Type B pancreatic cell (in vitro differentiated cells): ENCODE measurements at regions not wholly inside any gene's neighbourhood (a gene's known extent, or its start where the extent isn't known, plus 50 kb on each side); places are given as distances from the start of the nearest gene placed in this dataset.
"Not testable (repeated sequence)": the region's sequence is repeated elsewhere in the genome, so short reads cannot be mapped to it uniquely, and the experiment has no call there.

Source experiments
- DNase-seq: peaks from one replicate; pipeline ENCODE4 v3.0.0; 2021; ENCODE audit warnings: mixed read lengths; ENCODE audit not compliant: unreplicated experiment; ENCODE audit errors: extremely low spot score
- H3K27ac Mint-ChIP-seq: 2 replicates; pipeline ENCODE4 v1.8.0; 2021; ENCODE audit warnings: mild to moderate bottlenecking, mixed read lengths
- H3K27me3 Mint-ChIP-seq: 2 replicates; pipeline ENCODE4 v1.8.0; 2021; ENCODE audit warnings: mixed read lengths
- H3K36me3 Mint-ChIP-seq: 2 replicates; pipeline ENCODE4 v1.8.0; 2021; ENCODE audit warnings: mixed read lengths
- H3K4me1 Mint-ChIP-seq: one replicate; pipeline ENCODE4 v1.8.0; 2021; ENCODE audit warnings: mixed read lengths; ENCODE audit not compliant: unreplicated experiment
- H3K4me3 Mint-ChIP-seq: 2 replicates; pipeline ENCODE4 v1.8.0; 2021; ENCODE audit warnings: mild to moderate bottlenecking, mixed read lengths
- H3K9me3 Mint-ChIP-seq: 2 replicates; pipeline ENCODE4 v1.8.0; 2021; ENCODE audit warnings: mixed read lengths
- CTCF ChIP-seq: fragments of 200-600 bp; sonication (generic); conservative IDR thresholded peaks from 2 replicates; pipeline ENCODE4 v1.5.0; 2021; ENCODE audit warnings: antibody characterized with exemption, mild to moderate bottlenecking

- no peak overlapping the region for H3K4me3 Mint-ChIP-seq
- no peak overlapping the region for H3K27ac Mint-ChIP-seq
- H3K4me1 Mint-ChIP-seq, result no peaks in the 10 kb centered on the region
- no peak for TF ChIP-seq CTCF
- H3K36me3 Mint-ChIP-seq, result no peaks in the 10 kb centered on the region
- peaks cover 10% of the 10 kb centered on the region for H3K27me3 Mint-ChIP-seq
- no peak for DNase-seq
- no peaks in the 10 kb centered on the region for H3K9me3 Mint-ChIP-seq
Observed at GRCh38 chr18:75728621-75729020, 301.1 kb upstream of the SMIM21 start.

- Mint-ChIP-seq H3K9me3 (no peaks in the 10 kb centered on the region), H3K36me3 (no peaks in the 10 kb centered on the region), H3K4me1 (no peaks in the 10 kb centered on the region)
Observed at GRCh38 chr18:75727456-75727855, 300.0 kb upstream of the SMIM21 start.

GRCh38 chr18:75723521-75724340 is 296.2 kb upstream of the SMIM21 start:
- H3K4me3 Mint-ChIP-seq, result no peak overlapping the region
- no peak for DNase-seq
- H3K36me3 Mint-ChIP-seq, result peaks cover 3% of the 10 kb centered on the region
- H3K4me1 Mint-ChIP-seq, result no peaks in the 10 kb centered on the region
- no peak for TF ChIP-seq CTCF
- peaks cover 7% of the 10 kb centered on the region for H3K27me3 Mint-ChIP-seq
- H3K27ac Mint-ChIP-seq, result no peak overlapping the region
- H3K9me3 Mint-ChIP-seq, result no peaks in the 10 kb centered on the region

More at GRCh38 chr18:75727456-75727855, 300.0 kb upstream of the SMIM21 start:
- TF ChIP-seq CTCF, result peak; percentile 74
- DNase-seq, result no peak
- Mint-ChIP-seq H3K27me3 (peaks cover 10% of the 10 kb centered on the region), H3K27ac (no peak overlapping the region), H3K4me3 (no peak overlapping the region)

GRCh38 chr18:75714766-75715165 is 287.3 kb upstream of the SMIM21 start:
- Mint-ChIP-seq H3K27me3 (no peaks in the 10 kb centered on the region), H3K4me1 (no peaks in the 10 kb centered on the region), H3K9me3 (peaks cover 5% of the 10 kb centered on the region), H3K4me3 (no peak overlapping the region), H3K27ac (no peak overlapping the region), H3K36me3 (no peaks in the 10 kb centered on the region)
- no peak for DNase-seq
- no peak for TF ChIP-seq CTCF

- H3K9me3 Mint-ChIP-seq, H3K27me3 Mint-ChIP-seq, H3K36me3 Mint-ChIP-seq, DNase-seq, H3K4me1 Mint-ChIP-seq, H3K4me3 Mint-ChIP-seq, H3K27ac Mint-ChIP-seq: not testable (repeated sequence)
Observed at GRCh38 chr18:75712124-75712867, 284.8 kb upstream of the SMIM21 start.

- Mint-ChIP-seq H3K4me1 (no peaks in the 10 kb centered on the region), H3K27ac (no peak overlapping the region), H3K4me3 (no peak overlapping the region), H3K27me3 (no peaks in the 10 kb centered on the region), H3K9me3 (peaks cover 6% of the 10 kb centered on the region), H3K36me3 (no peaks in the 10 kb centered on the region)
- TF ChIP-seq CTCF, result no peak
- DNase-seq, result no peak
Observed at GRCh38 chr18:75700561-75700960, 273.1 kb upstream of the SMIM21 start.
